IMR-90 (cell line): ENCODE measurements at regions not wholly inside any gene's neighbourhood (a gene's known extent, or its start where the extent isn't known, plus 50 kb on each side); places are given as distances from the start of the nearest gene placed in this dataset.

Source experiments
- ATAC-seq: fragments of 200-7000 bp; cut with Tn5 transposase; 2 replicates; pipeline ENCODE4 v1.9.1; 2020; ENCODE audit warnings: low read depth, mild to moderate bottlenecking, moderate library complexity
- BruUV-seq: library from RNA; stranded (reverse); fragments of 400-500 nt; replicated peaks from 2 replicates; lab custom pipeline; 2021; lab: Mats Ljungman, UMichigan
- CTCF ChIA-PET: fragments of 300-600 bp; formaldehyde crosslinking; extraction: SDS; loops from one replicate; lab custom pipeline; 2021; ENCODE audit warnings: antibody characterized with exemption; lab: Yijun Ruan, JAX
- POLR2A ChIA-PET: fragments of 300-600 bp; sonication (Branson Sonifier 250); formaldehyde crosslinking; loops from one replicate; lab custom pipeline; 2022; ENCODE audit warnings: antibody characterized with exemption; ENCODE audit not compliant: unreplicated experiment; lab: Charles Lee
- DNase-seq: peaks from one replicate; pipeline ENCODE4 v3.0.0; 2013
- H2AFZ ChIP-seq: replicated peaks from 2 replicates; pipeline ENCODE3; 2013; ENCODE audit warnings: low read length, mild to moderate bottlenecking; ENCODE audit not compliant: poor library complexity
- H2AK5ac ChIP-seq: 2 replicates; pipeline ENCODE4 v1.6.1; 2013; ENCODE audit warnings: low read depth, low read length, inconsistent platforms
- H2AK9ac ChIP-seq: replicated peaks from 2 replicates; pipeline ENCODE3; 2013; ENCODE audit warnings: mild to moderate bottlenecking, low read depth, low read length, moderate library complexity; ENCODE audit not compliant: poor library complexity
- H2BK120ac ChIP-seq: 2 replicates; pipeline ENCODE4 v1.6.1; 2013; ENCODE audit warnings: low read depth, low read length, inconsistent platforms
- H2BK15ac ChIP-seq: 3 replicates; pipeline ENCODE4 v1.6.1; 2013; ENCODE audit warnings: low read depth, low read length, inconsistent platforms
- H2BK20ac ChIP-seq: 2 replicates; pipeline ENCODE4 v1.6.1; 2013; ENCODE audit warnings: low read depth, mild to moderate bottlenecking, inconsistent platforms, low read length, moderate library complexity
- H2BK5ac ChIP-seq: 2 replicates; pipeline ENCODE4 v1.6.1; 2013; ENCODE audit warnings: mild to moderate bottlenecking, low read depth, low read length, inconsistent platforms; ENCODE audit not compliant: poor library complexity, severe bottlenecking
- H3K14ac ChIP-seq: replicated peaks from 2 replicates; pipeline ENCODE4 v1.6.1; 2013; ENCODE audit warnings: low read depth, low read length, inconsistent platforms
- H3K18ac ChIP-seq: 2 replicates; pipeline ENCODE4 v1.6.1; 2013; ENCODE audit warnings: low read depth, low read length, control low read depth
- H3K23ac ChIP-seq: 2 replicates; pipeline ENCODE4 v1.6.1; 2013; ENCODE audit warnings: low read depth, low read length, inconsistent platforms
- H3K27ac ChIP-seq: 2 replicates; pipeline ENCODE4 v1.5.1; 2013; ENCODE audit warnings: mild to moderate bottlenecking, control low read depth, low read length; ENCODE audit not compliant: insufficient read depth
- H3K27me3 ChIP-seq: 2 replicates; pipeline ENCODE4 v1.6.1; 2013; ENCODE audit warnings: low read length; ENCODE audit not compliant: control insufficient read depth, insufficient read depth
- H3K36me3 ChIP-seq: 2 replicates; pipeline ENCODE4 v1.6.1; 2013; ENCODE audit warnings: low read length, mixed read lengths; ENCODE audit not compliant: control insufficient read depth, insufficient read depth
- H3K4ac ChIP-seq: 2 replicates; pipeline ENCODE4 v1.6.1; 2013; ENCODE audit warnings: low read depth, low read length, inconsistent platforms
- H3K4me1 ChIP-seq: 2 replicates; pipeline ENCODE4 v1.6.1; 2013; ENCODE audit warnings: low read length, mixed read lengths; ENCODE audit not compliant: control insufficient read depth, insufficient read depth
- H3K4me2 ChIP-seq: 2 replicates; pipeline ENCODE4 v1.6.1; 2013; ENCODE audit warnings: low read depth, mild to moderate bottlenecking, control low read depth, low read length, moderate library complexity
- H3K4me3 ChIP-seq: 2 replicates; pipeline ENCODE4 v1.5.1; 2013; ENCODE audit warnings: low read depth, mild to moderate bottlenecking, control low read depth, low read length, moderate library complexity; ENCODE audit not compliant: insufficient read depth
- H3K56ac ChIP-seq: 2 replicates; pipeline ENCODE4 v1.6.1; 2013; ENCODE audit warnings: low read length, inconsistent platforms; ENCODE audit not compliant: insufficient read depth; ENCODE audit errors: extremely low read depth
- H3K79me1 ChIP-seq, 2 experiments: 2 replicates each; pipeline ENCODE4 v1.6.1; 2013; ENCODE audit warnings: low read length in 2 of 2, inconsistent platforms in 1 of 2, low read depth in 1 of 2
- H3K9ac ChIP-seq: 2 replicates; pipeline ENCODE4 v1.6.1; 2013; ENCODE audit warnings: low read depth, low read length, control low read depth
- H3K9me1 ChIP-seq: 2 replicates; pipeline ENCODE4 v1.6.1; 2013; ENCODE audit warnings: low read length, inconsistent platforms; ENCODE audit not compliant: insufficient read depth
- H3K9me3 ChIP-seq: 2 replicates; pipeline ENCODE4 v1.6.1; 2013; ENCODE audit warnings: low read length; ENCODE audit not compliant: control insufficient read depth, insufficient read depth
- H4K20me1 ChIP-seq: 2 replicates; pipeline ENCODE4 v1.6.1; 2013; ENCODE audit warnings: low read length, inconsistent platforms; ENCODE audit not compliant: insufficient read depth
- H4K5ac ChIP-seq: 2 replicates; pipeline ENCODE4 v1.6.1; 2013; ENCODE audit warnings: mild to moderate bottlenecking, low read depth, low read length, control low read depth
- H4K8ac ChIP-seq, 2 experiments: 2 replicates each; pipeline ENCODE4 v1.6.1; 2013; ENCODE audit warnings: low read depth in 2 of 2, low read length in 2 of 2, control low read depth in 1 of 2, inconsistent platforms in 1 of 2
- H4K91ac ChIP-seq: 2 replicates; pipeline ENCODE4 v1.6.1; 2013; ENCODE audit warnings: low read depth, low read length, inconsistent platforms; ENCODE audit not compliant: insufficient read depth
- CHD1 ChIP-seq: IDR thresholded peaks from 2 replicates; pipeline ENCODE4 v1.6.1; 2012; ENCODE audit warnings: low read depth, low read length, improper control_type of control experiment
- CTCF ChIP-seq: conservative IDR thresholded peaks from 2 replicates; pipeline ENCODE4 v1.5.1; 2012; ENCODE audit warnings: mild to moderate bottlenecking, low read depth, low read length, improper control_type of control experiment
- ELK1 ChIP-seq: fragments of 150-350 bp; IDR thresholded peaks from 2 replicates; pipeline ENCODE4 v1.6.1; 2016; ENCODE audit warnings: low read depth, mild to moderate bottlenecking, low read length, moderate library complexity, borderline replicate concordance
- MXI1 ChIP-seq: IDR thresholded peaks from 2 replicates; pipeline ENCODE4 v1.6.1; 2012; ENCODE audit warnings: low read depth, mild to moderate bottlenecking, low read length, moderate library complexity, borderline replicate concordance
- NFE2L2 ChIP-seq: fragments of 150-350 bp; IDR thresholded peaks from 2 replicates; pipeline ENCODE4 v1.6.1; 2016; ENCODE audit warnings: low read depth, mild to moderate bottlenecking, low read length
- RFX5 ChIP-seq: IDR thresholded peaks from 2 replicates; pipeline ENCODE4 v1.8.0; 2012; ENCODE audit warnings: low read depth, mild to moderate bottlenecking, low read length, moderate library complexity
- WGBS, 2 experiments: methylation state at CpG; one replicate each; pipeline versions ENCODE4 v1.1.5 to v1.1.7; 2013; ENCODE audit warnings: missing lambda C conversion rate in 2 of 2; ENCODE audit not compliant: insufficient read length in 1 of 2; ENCODE audit errors: extremely low coverage in 2 of 2; 5-methylcytosine and 5-hydroxymethylcytosine counted together
- dilution Hi-C: fragments of 300-500 bp; cut with HindIII; formaldehyde crosslinking; loops from one replicate; pipeline ENCODE4 v1.14.3; 2018; ENCODE audit warnings: low sequenced_read_pairs; ENCODE audit not compliant: unreplicated experiment
- in situ Hi-C: fragments of 300-500 bp; cut with MboI; formaldehyde crosslinking; loops from 3 replicates; pipeline ENCODE4 v1.14.3; 2019; ENCODE audit warnings: low sequenced_read_pairs, inconsistent platforms, mixed read lengths
- intact Hi-C: fragments of 100-400 bp; cut with micrococcal nuclease; formaldehyde crosslinking; loops from 2 replicates; pipeline ENCODE4 v1.10.0; 2022

- H3K4me2 ChIP-seq, result no peak overlapping the region
- DNase-seq (no peak), ATAC-seq (no peak)
- in situ Hi-C loops, result no loop called here
- H2AK9ac ChIP-seq, result no peak overlapping the region
- H2BK120ac ChIP-seq, result no peak overlapping the region
- no peak overlapping the region for H3K23ac ChIP-seq
- H3K4ac ChIP-seq, result no peak overlapping the region
- no peak overlapping the region for H2BK15ac ChIP-seq
- H3K18ac ChIP-seq, result no peak overlapping the region
- no TSS peak for BruUV-seq
- no peak overlapping the region for H3K27ac ChIP-seq
- no peak overlapping the region for H3K14ac ChIP-seq
- no peak overlapping the region for H2AK5ac ChIP-seq
- H3K56ac ChIP-seq, result no peak overlapping the region
- H4K20me1 ChIP-seq, result no peaks in the 10 kb centered on the region
- CTCF ChIA-PET, result no interaction called here
- no peak overlapping the region for H3K9ac ChIP-seq
- POLR2A ChIA-PET, result no interaction called here
- no peaks in the 10 kb centered on the region for H3K9me1 ChIP-seq
- H3K4me3 ChIP-seq, result no peak overlapping the region
- H2AFZ ChIP-seq, result no peak overlapping the region
- no peak overlapping the region for H4K91ac ChIP-seq
- H2BK5ac ChIP-seq, result no peak overlapping the region
- no peak overlapping the region for H2BK20ac ChIP-seq
- H3K9me3 ChIP-seq, result no peaks in the 10 kb centered on the region
- intact Hi-C loops, result no loop called here
- no CpG with 5 or more reads among the region's 3 CpGs for WGBS, 2 experiments
- no peaks in the 10 kb centered on the region for H3K36me3 ChIP-seq
- H4K5ac ChIP-seq, result no peak overlapping the region
- H4K8ac ChIP-seq, result no peak overlapping the region
- dilution Hi-C loops, result no loop called here
- TF ChIP-seq MXI1 (no peak), CTCF (no peak), NFE2L2 (no peak), RFX5 (no peak), CHD1 (no peak), ELK1 (no peak)
- H3K27me3 ChIP-seq, result peaks cover 2% of the 10 kb centered on the region; the same call in 1 of the 2 replicates
- H3K4me1 ChIP-seq, result no peaks in the 10 kb centered on the region
- no peaks in the 10 kb centered on the region for H3K79me1 ChIP-seq
Observed at GRCh38 chr17:6938637-6939036, 57.2 kb upstream of the ALOX12 start.
